Endothelial cell (in vitro differentiated cells): ENCODE measurements at regions not wholly inside any gene's neighbourhood (a gene's known extent, or its start where the extent isn't known, plus 50 kb on each side); places are given as distances from the start of the nearest gene placed in this dataset.

Experiments used
- DNase-seq: peaks from one replicate; pipeline ENCODE4 v3.0.0; 2021; ENCODE audit warnings: low spot score
- H3K27ac Mint-ChIP-seq: one replicate; pipeline ENCODE4 v1.8.0; 2021; ENCODE audit warnings: mixed read lengths, inconsistent platforms; ENCODE audit not compliant: unreplicated experiment
- H3K27me3 Mint-ChIP-seq: one replicate; pipeline ENCODE4 v1.8.0; 2021; ENCODE audit warnings: mild to moderate bottlenecking, moderate library complexity, mixed read lengths, inconsistent platforms; ENCODE audit not compliant: unreplicated experiment
- H3K36me3 Mint-ChIP-seq: one replicate; pipeline ENCODE4 v1.8.0; 2021; ENCODE audit warnings: mild to moderate bottlenecking, low read depth, mixed read lengths, inconsistent platforms; ENCODE audit not compliant: unreplicated experiment
- H3K4me1 Mint-ChIP-seq: one replicate; pipeline ENCODE4 v1.8.0; 2021; ENCODE audit warnings: mild to moderate bottlenecking, mixed read lengths, inconsistent platforms; ENCODE audit not compliant: unreplicated experiment
- H3K4me3 Mint-ChIP-seq: one replicate; pipeline ENCODE4 v1.8.0; 2021; ENCODE audit warnings: mild to moderate bottlenecking, mixed read lengths, inconsistent platforms; ENCODE audit not compliant: unreplicated experiment
- H3K9me3 Mint-ChIP-seq: one replicate; pipeline ENCODE4 v1.8.0; 2021; ENCODE audit warnings: mixed read lengths, inconsistent platforms; ENCODE audit not compliant: unreplicated experiment
- CTCF ChIP-seq: fragments of 200-600 bp; sonication (generic); IDR thresholded peaks from one replicate; pipeline ENCODE4 v1.5.0; 2021; ENCODE audit warnings: antibody characterized with exemption; ENCODE audit not compliant: unreplicated experiment

- Mint-ChIP-seq H3K27me3 (no peaks in the 10 kb centered on the region), H3K4me3 (no peak overlapping the region), H3K27ac (no peak overlapping the region), H3K36me3 (no peaks in the 10 kb centered on the region), H3K4me1 (peaks cover 16% of the 10 kb centered on the region), H3K9me3 (no peaks in the 10 kb centered on the region)
- no peak for TF ChIP-seq CTCF
- DNase-seq = no peak
Measured at GRCh38 chr13:44816701-44817100, 172.6 kb downstream of the NUFIP1 start.

GRCh38 chr13:44815623-44816022 is 173.6 kb downstream of the NUFIP1 start:
- no peak for TF ChIP-seq CTCF
- H3K27me3 Mint-ChIP-seq = no peaks in the 10 kb centered on the region
- no peak overlapping the region for H3K4me3 Mint-ChIP-seq
- peaks cover 16% of the 10 kb centered on the region for H3K4me1 Mint-ChIP-seq
- DNase-seq = no peak
- H3K36me3 Mint-ChIP-seq = no peaks in the 10 kb centered on the region
- no peaks in the 10 kb centered on the region for H3K9me3 Mint-ChIP-seq
- H3K27ac Mint-ChIP-seq = no peak overlapping the region

- Mint-ChIP-seq H3K9me3 (no peaks in the 10 kb centered on the region), H3K27ac (no peak overlapping the region), H3K27me3 (no peaks in the 10 kb centered on the region), H3K4me3 (no peak overlapping the region), H3K4me1 (peaks cover 18% of the 10 kb centered on the region), H3K36me3 (no peaks in the 10 kb centered on the region)
- DNase-seq = no peak
- TF ChIP-seq CTCF = no peak
Measured at GRCh38 chr13:44814836-44815235, 174.4 kb downstream of the NUFIP1 start.

GRCh38 chr13:44814161-44814560 is 175.1 kb downstream of the NUFIP1 start:
- Mint-ChIP-seq H3K9me3 (no peaks in the 10 kb centered on the region), H3K36me3 (no peaks in the 10 kb centered on the region)
- no peak for TF ChIP-seq CTCF

GRCh38 chr13:44812818-44813217 is 176.5 kb downstream of the NUFIP1 start:
- no peak for DNase-seq
- no peaks in the 10 kb centered on the region for H3K36me3 Mint-ChIP-seq
- peaks cover 10% of the 10 kb centered on the region for H3K4me1 Mint-ChIP-seq
- no peak overlapping the region for H3K4me3 Mint-ChIP-seq
- no peak overlapping the region for H3K27ac Mint-ChIP-seq
- TF ChIP-seq CTCF = no peak
- H3K27me3 Mint-ChIP-seq = no peaks in the 10 kb centered on the region
- no peaks in the 10 kb centered on the region for H3K9me3 Mint-ChIP-seq

More at GRCh38 chr13:44814161-44814560, 175.1 kb downstream of the NUFIP1 start:
- no peak for DNase-seq
- Mint-ChIP-seq H3K4me3 (no peak overlapping the region), H3K27me3 (no peaks in the 10 kb centered on the region), H3K4me1 (peaks cover 18% of the 10 kb centered on the region), H3K27ac (no peak overlapping the region)
